ENCODE measurements at regions not wholly inside any gene's neighbourhood (a gene's known extent, or its start where the extent isn't known, plus 50 kb on each side); places are given as distances from the start of the nearest gene placed in this dataset.
"Not testable (repeated sequence)": the region's sequence is repeated elsewhere in the genome, so short reads cannot be mapped to it uniquely, and the experiment has no call there.

DNA sequence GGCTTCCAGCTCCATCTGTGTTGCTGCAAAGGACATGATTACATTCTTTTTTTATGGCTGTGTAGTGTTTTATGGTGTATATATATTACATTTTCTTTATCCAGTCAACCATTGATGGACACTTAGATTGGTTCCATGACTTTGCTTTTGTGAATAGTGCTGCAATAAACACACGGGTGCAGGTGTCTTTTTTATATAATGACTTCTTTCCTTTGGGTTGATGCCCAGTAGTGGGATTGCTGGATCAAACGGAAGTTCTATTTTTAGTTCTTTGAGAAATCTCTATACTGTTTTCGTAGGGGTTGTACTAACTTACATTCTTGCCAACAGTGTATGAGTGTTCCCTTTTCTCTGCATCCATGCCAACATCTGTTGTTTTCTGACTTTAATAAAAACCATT is 189.7 kb downstream of the ACTR3B start:
- intact Hi-C loops (cut with micrococcal nuclease): no loop called here

DNA sequence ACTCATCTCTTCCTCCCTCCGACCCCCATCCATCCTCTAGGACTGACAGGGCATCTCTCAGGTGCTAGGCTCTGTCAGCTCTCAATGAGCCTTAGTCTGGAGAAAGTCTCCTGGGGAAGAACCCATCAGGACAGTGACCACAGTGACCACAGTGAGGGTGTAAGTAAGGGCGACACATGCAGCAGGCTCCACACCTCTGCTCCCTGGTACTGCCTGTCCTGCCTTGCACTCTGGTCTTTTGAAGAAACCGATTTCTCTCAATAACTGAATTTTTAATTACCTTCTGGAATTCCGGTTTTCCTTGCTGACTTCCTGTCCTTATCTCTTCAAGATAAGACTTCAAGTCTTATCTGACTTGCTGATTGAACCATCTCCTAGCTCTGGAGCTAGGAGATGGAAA is 190.2 kb downstream of the ACTR3B start:
- intact Hi-C loops (cut with micrococcal nuclease): no loop called here

DNA sequence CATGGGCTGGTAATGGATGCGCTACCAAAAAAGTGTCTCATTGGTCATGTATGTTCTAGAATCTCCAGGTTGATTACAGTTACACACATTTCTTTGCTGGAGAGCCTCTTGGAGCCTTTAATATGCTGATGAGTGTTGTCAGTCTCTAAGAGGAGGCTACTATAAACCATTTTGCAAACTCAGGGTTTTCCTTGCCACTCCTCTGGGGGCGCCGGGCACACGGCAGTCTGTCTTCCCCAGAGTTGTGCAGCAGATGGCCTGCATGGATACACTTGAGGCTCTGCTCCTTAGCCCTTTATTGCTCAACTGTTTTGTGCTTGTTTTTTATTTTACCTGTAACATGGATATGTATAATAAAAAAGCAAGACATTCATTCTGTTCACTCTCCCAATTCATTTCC is 196.5 kb downstream of the ACTR3B start:
- intact Hi-C loops (cut with micrococcal nuclease): no loop called here

DNA sequence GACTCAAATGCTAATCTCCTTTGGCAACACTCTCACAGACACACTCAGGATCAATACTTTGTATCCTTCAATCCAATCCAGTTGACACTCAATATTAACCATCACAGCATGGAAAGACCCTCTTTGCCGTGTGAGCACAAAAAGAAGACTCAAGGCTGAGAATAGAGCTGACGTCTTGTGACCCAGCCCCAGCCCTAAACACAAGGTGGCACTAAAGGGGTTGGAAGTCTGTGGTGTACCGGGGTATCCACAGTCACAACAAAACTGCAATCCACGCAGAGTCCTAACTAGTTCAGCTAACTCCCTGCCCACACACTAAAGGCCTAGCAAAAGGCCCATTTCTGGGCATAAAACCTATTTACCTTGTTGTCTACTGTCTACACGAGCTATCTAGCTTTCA is 200.1 kb downstream of the ACTR3B start:
- intact Hi-C loops (cut with micrococcal nuclease): no loop called here

DNA sequence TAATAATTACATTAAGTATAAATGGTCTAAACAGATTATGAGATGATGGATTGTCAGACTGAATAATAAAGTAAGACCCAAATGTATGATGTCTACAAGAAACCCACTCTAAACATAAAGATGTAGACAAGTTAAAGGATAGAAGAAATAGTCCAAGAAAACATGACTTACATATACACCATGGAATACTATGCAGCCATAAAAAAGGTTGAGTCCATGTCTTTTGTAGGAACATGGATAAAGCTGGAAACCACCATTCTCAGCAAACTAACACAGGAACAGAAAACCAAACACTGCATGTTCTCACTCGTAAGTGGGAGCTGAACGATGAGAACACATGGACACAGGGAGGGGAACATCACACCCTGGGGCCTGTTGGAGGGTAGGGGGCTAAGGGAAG is 202.2 kb downstream of the ACTR3B start:
- intact Hi-C loops (cut with micrococcal nuclease): not testable (repeated sequence)

DNA sequence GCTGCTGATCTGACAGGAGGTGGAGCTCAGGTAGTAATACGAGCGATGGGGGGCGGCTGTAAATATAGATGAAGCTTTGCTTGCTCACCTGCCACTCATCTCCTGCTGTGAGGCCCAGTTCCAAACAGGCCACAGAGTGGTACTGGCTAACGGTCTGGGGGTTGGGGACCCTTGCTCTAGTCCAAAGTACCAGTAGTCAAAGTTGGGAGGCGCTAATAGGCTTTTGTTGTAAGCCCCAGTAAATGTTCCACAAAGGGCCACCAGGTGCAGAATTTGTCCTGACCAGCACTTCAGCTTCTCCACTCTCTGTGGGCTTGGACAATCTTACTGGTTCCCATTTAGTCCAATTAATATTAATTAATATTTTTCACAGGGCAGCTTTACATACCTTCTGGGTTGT is 206.6 kb downstream of the ACTR3B start:
- intact Hi-C loops (cut with micrococcal nuclease): no loop called here

DNA sequence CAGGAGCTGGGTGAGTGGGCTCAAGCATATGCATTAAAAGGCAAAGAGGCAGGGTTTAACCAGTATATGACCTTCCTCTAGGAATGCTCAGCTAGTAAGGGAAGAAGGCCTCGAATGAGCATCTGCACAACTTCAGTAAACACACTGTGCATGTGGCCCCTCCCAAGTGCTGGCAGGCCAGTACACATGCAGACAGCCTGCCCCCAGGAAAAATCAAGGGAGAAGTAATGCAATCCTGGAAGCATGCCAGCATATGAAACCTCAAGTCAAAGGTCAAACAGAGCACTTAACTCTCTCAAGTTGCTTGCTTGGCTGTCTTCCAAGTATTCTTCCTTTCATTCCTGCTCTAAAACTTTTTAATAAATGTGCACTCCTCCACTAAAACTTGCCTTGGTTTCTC is 208.4 kb downstream of the ACTR3B start:
- intact Hi-C loops (cut with micrococcal nuclease): no loop called here

DNA sequence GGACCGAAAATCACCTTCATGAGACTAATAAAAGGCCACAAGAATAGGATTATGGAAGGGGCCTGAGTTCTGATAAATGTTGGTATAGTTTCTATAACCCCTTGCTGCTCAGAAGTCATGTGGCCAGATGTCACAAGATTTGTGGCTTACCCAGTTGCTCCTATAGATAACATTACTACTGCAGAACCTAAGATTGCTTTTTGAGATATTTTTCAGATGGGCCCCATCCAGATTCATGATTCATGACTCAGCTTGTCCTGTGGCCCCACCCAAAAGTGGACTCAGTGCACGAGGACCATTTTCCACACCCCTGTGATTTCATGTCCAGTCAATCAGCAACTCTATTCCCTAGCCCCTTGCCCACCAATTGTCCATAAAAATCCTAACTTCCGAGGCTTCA is 209.0 kb downstream of the ACTR3B start:
- intact Hi-C loops (cut with micrococcal nuclease): no loop called here

DNA sequence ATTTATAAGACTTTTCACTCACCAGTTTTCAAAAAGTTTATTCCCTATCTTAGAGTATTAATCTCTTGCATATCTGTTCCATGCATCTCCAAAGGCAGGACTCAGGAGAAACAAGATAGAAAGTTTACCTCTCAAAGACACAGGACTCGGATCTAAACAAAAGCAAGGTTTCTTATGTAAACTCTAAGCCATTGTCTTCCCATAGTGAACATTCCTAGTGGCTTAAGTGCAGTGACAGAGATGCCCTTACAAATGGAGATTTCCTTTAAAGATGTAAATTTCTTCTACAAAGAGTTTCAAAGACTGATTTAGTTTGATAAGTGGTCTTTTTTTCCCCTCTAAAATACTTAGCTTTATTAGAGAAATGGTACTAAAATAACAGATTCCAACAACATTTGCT is 209.8 kb downstream of the ACTR3B start:
- intact Hi-C loops (cut with micrococcal nuclease): no loop called here

DNA sequence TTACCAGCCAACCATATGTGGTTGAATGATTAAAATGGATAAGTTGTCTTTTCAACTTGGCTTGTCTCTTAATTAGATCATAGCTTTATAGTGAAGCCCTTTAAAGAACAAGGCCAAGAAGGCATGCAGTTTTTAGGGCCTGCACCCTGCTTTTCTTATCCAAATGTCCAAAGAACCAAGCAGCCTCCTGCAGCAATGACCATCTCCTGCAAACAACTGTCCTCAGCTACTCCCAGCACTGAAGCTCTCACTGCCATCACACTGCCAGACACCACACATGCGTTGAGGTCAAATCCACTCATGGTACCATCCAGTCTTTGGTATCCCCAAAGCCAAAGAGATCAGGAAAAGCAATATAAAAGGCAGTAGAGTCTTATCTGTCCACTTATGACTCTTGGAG is 210.3 kb downstream of the ACTR3B start:
- intact Hi-C loops (cut with micrococcal nuclease): no loop called here

DNA sequence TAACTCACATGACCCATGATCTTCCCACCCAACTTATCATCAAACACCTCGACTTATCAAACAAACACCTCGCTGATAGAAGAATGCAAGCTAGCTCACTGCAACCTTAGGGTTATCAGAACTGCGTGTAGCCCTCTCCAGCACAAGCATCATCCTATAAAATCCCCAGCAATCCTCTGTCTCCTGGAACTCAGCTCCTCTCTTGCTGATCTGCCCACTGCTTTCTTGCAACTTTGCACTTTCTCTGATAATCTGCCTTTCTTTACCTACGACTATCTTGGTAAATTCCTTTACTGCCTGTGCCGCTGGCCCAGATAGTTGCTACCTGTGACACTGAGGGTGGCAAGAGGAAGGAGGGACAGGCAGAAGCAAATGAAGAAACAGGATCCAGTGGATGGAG is 210.9 kb downstream of the ACTR3B start:
- intact Hi-C loops (cut with micrococcal nuclease): no loop called here

DNA sequence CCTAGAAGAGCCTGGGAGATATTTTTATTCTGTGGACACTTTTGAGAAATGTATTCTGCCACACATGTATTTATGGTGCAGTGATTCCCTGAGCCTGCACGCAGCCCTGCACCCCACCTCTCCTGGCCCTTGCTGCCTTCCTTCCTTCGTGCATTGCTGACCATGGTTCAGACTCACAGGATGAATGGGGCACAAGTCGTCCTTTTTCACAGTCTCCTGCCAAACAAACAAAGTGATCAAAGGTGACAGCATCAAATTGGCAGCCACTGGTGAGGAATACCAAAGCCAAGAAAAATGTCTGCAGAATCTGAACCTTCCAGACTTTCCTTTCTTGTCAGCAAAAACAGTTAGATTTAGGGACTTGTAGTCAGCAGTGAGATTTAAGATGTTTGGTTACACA is 215.0 kb downstream of the ACTR3B start:
- intact Hi-C loops (cut with micrococcal nuclease): no loop called here

DNA sequence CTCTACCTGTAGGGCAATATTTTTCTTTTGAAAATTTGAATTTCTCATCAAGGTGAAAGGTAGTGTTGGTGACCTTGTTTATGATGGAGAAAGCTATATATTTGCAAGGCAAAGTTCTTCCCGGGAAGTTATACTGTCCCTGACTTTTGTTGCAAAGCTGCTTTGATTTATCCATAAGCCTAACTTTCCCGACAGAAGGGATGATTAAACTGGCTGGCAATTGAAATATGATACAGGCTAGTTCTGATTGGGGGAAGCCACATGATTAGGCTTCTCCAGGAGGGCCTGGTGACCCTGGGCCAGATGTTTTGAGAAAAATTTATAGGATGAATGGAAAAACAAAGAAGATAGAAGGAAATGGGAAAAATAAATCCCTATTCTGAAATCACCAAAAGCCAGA is 215.5 kb downstream of the ACTR3B start:
- intact Hi-C loops (cut with micrococcal nuclease): no loop called here

DNA sequence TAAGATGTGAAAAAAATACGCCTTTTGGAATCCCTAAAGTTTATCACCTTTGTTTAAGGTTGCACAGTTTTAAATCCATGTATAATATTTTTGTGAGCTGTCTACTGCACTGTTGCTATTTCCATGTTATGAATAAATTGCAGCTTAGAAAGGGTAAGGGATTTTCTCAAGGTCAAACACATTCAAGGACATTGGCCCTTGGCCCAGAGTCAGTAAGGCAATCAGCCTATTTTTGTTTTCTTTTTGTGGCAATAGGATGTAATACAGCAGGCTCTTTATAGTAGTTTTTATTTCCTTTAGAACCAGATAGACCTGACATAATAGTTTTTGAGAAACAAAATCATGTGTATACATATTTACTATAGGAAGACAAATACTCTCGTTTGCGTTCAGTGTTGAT is 219.8 kb downstream of the ACTR3B start:
- intact Hi-C loops (cut with micrococcal nuclease): no loop called here

DNA sequence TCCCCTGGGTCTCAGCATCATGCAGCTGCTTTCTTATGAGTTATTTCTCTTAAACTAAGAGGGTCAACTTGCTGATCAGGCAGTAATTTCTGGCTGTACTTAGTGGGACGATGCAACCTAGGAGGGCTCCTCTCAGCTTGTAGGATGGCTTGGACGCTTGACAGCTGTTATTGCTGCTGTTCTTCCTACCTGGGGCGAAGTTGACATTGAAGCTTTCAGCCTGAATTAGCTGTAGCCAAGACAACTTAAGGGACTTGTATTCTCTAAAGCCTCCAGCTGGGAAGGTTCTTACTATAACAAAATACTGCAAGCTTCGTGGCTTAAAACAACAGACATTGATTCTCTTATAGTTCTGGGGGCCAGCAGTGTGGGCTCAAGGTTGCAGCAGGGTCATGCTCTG is 224.9 kb downstream of the ACTR3B start:
- intact Hi-C loops (cut with micrococcal nuclease): no loop called here

DNA sequence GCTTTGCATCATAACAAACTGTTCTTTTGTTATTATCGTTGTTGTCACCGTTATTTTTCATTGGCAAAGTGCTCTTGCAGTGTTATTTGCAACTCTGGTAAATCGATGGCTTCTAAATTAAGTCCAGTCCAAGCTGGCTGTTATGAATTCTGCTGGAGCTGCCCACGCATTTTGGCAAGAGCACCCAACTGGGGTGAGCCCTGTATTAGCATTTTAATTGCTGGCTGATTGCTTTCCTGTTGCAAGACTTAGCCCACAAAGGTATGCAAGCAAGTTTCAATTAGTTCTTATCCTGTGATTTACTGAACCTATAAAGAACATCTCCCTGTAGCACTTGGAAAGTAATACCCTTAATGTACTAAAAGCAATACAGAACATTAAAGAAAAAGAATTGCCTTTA is 226.8 kb downstream of the ACTR3B start:
- intact Hi-C loops (cut with micrococcal nuclease): no loop called here

DNA sequence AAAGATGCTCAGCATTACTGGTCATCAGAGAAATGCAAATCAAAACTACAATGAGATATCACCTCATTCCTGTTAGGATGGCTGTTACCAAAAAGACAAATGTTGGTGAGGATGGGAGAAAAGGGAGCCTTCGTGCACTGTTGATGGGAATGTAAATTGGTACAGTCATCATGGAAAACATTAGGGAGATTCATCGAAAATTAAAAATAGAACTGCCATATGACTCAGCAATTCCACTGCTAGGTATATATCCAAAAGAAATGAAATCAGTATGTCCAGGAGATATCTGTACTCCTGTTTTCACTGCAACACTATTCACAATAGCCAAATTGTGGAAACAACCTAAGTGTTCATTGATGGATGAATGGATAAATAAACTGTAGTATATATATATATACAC is 228.1 kb downstream of the ACTR3B start:
- intact Hi-C loops (cut with micrococcal nuclease): no loop called here

DNA sequence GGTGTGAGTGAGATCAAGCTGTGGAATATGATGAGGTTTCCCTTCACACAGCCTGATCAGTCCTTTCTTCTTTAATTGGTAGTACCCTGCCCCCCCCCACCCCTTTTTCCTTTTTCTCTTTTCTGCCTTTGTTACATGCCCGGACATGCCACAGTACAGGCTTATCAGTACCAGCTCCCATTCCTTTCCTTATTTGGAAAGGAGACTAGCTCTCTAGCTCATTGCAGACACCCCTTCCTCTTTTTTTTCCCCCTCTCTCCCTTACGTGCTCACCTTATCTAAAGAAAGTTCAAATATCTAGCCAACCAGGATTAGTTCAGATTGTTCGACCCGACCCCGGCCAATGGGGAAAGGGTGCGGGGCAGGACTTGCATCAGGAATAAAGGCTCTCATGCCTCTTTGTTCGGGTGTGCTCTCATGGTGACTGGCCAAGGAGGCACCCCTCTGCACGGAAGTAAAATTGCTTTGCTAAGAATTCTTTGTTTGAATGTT is 230.4 kb downstream of the ACTR3B start:
- intact Hi-C loops (cut with micrococcal nuclease): no loop called here

DNA sequence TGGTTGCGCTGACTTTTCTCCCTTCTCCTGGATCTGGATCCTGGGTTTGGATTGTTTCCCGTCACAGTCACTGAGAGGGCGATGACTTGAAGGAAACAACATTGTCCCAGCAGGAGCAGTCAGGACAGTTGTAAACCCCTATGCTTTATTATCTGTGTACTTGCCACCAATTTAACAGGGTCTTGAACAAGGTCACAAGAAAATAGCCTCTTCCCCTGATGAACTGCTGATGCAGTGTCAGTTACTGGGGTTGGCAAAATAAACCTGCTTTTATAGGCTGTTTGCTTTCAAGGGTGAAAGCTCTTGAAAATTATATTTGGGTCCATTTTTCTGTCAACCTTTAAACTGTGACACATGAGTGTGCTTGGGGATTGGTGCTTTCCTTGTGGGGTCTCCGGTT is 238.9 kb downstream of the ACTR3B start:
- intact Hi-C loops (cut with micrococcal nuclease): no loop called here

DNA sequence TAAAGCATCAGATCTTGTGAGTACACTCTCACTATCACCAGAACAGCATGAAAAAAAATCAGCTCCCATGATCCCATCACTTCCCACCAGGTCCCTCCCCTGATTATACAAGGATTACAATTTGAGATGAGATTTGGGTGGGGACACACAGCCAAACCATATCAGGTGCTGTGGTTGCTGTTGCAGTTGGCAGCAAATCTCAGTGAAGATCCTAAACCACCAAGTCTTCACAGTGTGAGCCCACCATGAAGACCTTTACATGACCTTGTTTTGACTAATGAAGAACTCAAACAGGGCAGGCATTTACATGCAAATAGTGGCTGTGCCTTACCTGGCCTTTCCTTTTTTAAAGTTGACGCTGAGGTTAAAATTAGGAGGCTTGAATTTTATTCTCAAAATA is 242.6 kb downstream of the ACTR3B start:
- intact Hi-C loops (cut with micrococcal nuclease): no loop called here

DNA sequence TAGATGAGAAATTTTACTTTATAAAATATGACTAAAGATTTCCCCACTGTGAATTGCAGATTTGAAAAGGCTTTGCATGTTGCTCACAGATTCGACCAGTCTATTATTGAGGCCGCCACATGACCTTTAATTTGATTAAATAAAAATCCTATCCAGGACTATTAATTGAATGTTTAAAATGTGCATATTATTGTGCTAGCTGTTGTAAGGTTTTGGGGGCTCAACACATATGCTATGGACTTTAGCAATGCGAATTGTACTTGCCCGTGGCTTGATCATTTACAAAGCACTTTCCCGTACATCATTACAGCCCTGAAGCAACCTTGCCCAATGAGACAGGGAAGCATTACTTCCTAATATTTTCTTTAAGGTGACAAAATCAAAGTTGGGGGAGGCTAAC is 243.0 kb downstream of the ACTR3B start:
- intact Hi-C loops (cut with micrococcal nuclease): no loop called here

DNA sequence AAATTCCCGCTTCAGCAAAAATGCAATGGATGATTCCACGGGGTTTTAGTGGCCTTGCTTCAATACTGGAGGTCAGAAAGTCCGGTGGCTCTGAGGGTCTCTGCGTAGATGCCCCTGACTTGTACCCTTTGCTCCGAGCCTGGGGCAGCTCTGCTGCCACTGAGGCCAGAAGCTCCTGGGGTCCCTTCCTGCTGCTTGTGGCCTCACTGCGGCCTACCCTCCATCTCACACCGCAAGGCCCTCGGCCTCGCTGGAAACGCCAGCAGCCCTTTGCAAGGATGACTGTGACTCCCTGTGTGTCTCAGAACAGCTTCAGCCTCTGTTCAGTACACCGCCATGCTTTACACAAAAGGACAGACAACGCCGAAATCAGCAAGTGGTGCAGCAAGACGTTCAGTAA is 244.8 kb downstream of the ACTR3B start:
- intact Hi-C loops (cut with micrococcal nuclease): no loop called here

DNA sequence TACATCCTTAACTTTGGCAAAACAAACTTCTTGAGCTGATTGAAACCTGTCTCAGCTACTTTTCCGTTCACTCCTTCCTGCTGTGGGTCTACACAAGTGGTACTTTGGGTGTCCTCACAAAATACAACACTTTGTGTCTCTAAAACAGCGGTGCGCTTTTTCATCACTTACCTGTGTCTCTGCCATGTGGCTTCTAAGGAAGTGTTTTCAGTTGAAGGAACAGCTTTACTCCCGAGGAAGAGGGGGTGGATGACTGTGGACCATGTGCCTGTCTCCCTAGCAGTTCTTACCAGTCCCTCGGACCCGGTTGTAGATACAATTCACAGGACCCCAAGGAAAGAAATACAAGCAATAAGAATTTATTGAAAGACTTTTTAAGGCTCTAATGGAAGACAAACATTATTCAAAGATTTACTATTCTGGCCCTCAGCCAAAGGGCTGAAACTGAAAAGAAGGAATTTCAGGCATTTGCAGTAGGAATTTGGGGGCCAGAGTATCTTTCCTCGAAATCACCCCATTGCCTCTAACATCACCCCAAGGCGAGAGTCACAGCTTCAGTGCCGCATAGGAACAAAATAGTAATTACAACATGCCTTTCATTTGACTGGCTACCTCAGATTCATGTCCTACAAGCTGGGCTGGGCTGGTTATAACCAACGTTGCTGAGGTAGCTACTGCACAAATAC is 246.3 kb downstream of the ACTR3B start:
- intact Hi-C loops (cut with micrococcal nuclease): no loop called here

DNA sequence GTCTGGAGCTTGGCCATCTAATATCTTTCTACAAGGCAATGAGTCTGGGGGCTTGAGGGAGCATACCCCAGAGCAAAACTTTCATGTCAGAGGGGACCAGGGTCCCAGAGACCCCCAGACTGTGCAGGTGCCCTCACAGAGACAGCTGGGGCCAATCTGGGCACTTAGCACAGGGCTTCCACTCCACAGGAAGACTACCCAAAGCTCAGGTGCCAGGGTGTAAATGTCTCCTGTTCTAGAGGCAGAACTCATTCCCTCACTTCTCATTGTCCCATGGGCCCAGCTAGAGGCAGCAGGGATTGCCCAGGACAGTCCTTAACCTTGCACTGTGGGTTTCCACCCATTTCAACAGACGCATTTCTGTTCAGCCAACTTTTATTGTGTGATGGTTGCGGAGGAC is 246.9 kb downstream of the ACTR3B start:
- intact Hi-C loops (cut with micrococcal nuclease): no loop called here

Data from T-helper 1 cell treated with Interleukin-12 subunit alpha and Interleukin-12 subunit beta and Interleukin-4 antibody, amounts not matched to agents 30 ng/mL and 1 ng/mL, for 36 hours (primary cell).